GM12878 (cell line): ENCODE measurements at regions not wholly inside any gene's neighbourhood (a gene's known extent, or its start where the extent isn't known, plus 50 kb on each side); places are given as distances from the start of the nearest gene placed in this dataset.

ENCODE experiments used
- ATAC-seq: fragments of 200-7000 bp; cut with Tn5 transposase; 3 replicates; pipeline ENCODE4 v1.9.1; 2020; ENCODE audit warnings: mild to moderate bottlenecking, moderate library complexity
- BruUV-seq: library from RNA; stranded (reverse); fragments of 400-500 nt; replicated peaks from 2 replicates; lab custom pipeline; 2021; lab: Mats Ljungman, UMichigan
- CTCF ChIA-PET: fragments of 300-600 bp; sonication (Branson Sonifier 250); formaldehyde crosslinking; extraction: SDS; loops from one replicate; lab custom pipeline; 2021; ENCODE audit warnings: inconsistent platforms; lab: Yijun Ruan, JAX
- POLR2A ChIA-PET: fragments of 350-600 bp; formaldehyde crosslinking; extraction: SDS; loops from one replicate; lab custom pipeline; 2021; ENCODE audit warnings: inconsistent platforms; lab: Charles Lee
- RAD21 ChIA-PET: fragments of 300-600 bp; sonication (Branson Sonifier 250); formaldehyde crosslinking; loops from one replicate; lab custom pipeline; 2023; ENCODE audit warnings: antibody characterized with exemption; ENCODE audit not compliant: unreplicated experiment; lab: Charles Lee
- SMC1A ChIA-PET: fragments of 300-600 bp; sonication (Branson Sonifier 250); formaldehyde crosslinking; loops from one replicate; lab custom pipeline; 2023; ENCODE audit not compliant: unreplicated experiment, uncharacterized antibody; lab: Charles Lee
- DNase-seq: peaks from one replicate; pipeline ENCODE4 v3.0.0-alpha.2; 2011; ENCODE audit warnings: low read depth, low spot score
- FAIRE-seq: peaks from 3 replicates; lab custom pipeline; 2011; peaks lifted over from hg19 to GRCh38; lab: Jason Lieb, UNC
- H2AFZ ChIP-seq: 2 replicates; pipeline ENCODE4 v1.6.0; 2011; ENCODE audit warnings: low read depth, low read length, control low read depth; ENCODE audit not compliant: control insufficient read depth
- H3K27ac ChIP-seq: 2 replicates; pipeline ENCODE4 v1.5.1; 2011; ENCODE audit warnings: control low read depth; ENCODE audit not compliant: control insufficient read depth, insufficient read depth
- H3K27me3 ChIP-seq, 2 experiments: replicated peaks in 1 of 2; 2 replicates each; pipeline versions ENCODE4 v1.6.0 to v1.6.1; 2011; ENCODE audit warnings: low read length in 1 of 2; ENCODE audit not compliant: control insufficient read depth in 2 of 2, insufficient read depth in 2 of 2
- H3K36me3 ChIP-seq, 2 experiments: 2 replicates each; pipeline ENCODE4 v1.5.1; 2011; ENCODE audit warnings: low read length in 1 of 2; ENCODE audit not compliant: control insufficient read depth in 2 of 2, insufficient read depth in 2 of 2
- H3K4me1 ChIP-seq: 2 replicates; pipeline ENCODE4 v1.6.1; 2011; ENCODE audit warnings: mild to moderate bottlenecking, low read length, moderate library complexity, mixed read lengths; ENCODE audit not compliant: control insufficient read depth, insufficient read depth
- H3K4me2 ChIP-seq: 2 replicates; pipeline ENCODE4 v1.6.0; 2011; ENCODE audit warnings: control low read depth; ENCODE audit not compliant: control insufficient read depth, insufficient read depth
- H3K4me3 ChIP-seq: fragments of 200-600 bp; sonication (generic); 2 replicates; pipeline ENCODE4 v1.5.1; 2016
- H3K79me2 ChIP-seq: 2 replicates; pipeline ENCODE4 v1.6.0; 2011; ENCODE audit warnings: low read length; ENCODE audit not compliant: control insufficient read depth, insufficient read depth
- H3K9ac ChIP-seq: 2 replicates; pipeline ENCODE4 v1.8.0; 2011; ENCODE audit warnings: low read length, control low read depth, mixed read lengths; ENCODE audit not compliant: control insufficient read depth, insufficient read depth
- H3K9me3 ChIP-seq: replicated peaks from 3 replicates; pipeline ENCODE4 v1.5.1; 2011; ENCODE audit warnings: mild to moderate bottlenecking, low read length; ENCODE audit not compliant: control insufficient read depth, insufficient read depth
- H4K20me1 ChIP-seq: 2 replicates; pipeline ENCODE4 v1.6.0; 2011; ENCODE audit not compliant: control insufficient read depth, insufficient read depth
- CBX5 ChIP-seq: sonication (generic); IDR thresholded peaks from 2 replicates; pipeline ENCODE4 v1.6.1; 2016; ENCODE audit warnings: low read depth, moderate library complexity, mild to moderate bottlenecking, inconsistent platforms
- CREB1 ChIP-seq: IDR thresholded peaks from 2 replicates; pipeline ENCODE4 v1.6.1; 2012; ENCODE audit warnings: low read depth, mild to moderate bottlenecking, inconsistent platforms
- HDGF ChIP-seq: fragments of 450-650 bp; IDR thresholded peaks from 2 replicates; pipeline ENCODE4 v1.6.1; 2016; ENCODE audit warnings: antibody characterized with exemption
- IKZF1 ChIP-seq: fragments of 450-650 bp; conservative IDR thresholded peaks from 2 replicates; pipeline ENCODE4 v1.6.1; 2017; ENCODE audit warnings: antibody characterized with exemption, mild to moderate bottlenecking
- NBN ChIP-seq: fragments of 450-650 bp; IDR thresholded peaks from 2 replicates; pipeline ENCODE4 v1.6.1; 2016
- PAX5 ChIP-seq: IDR thresholded peaks from 2 replicates; pipeline ENCODE4 v1.6.1; 2011; ENCODE audit warnings: low read depth, low read length, borderline replicate concordance
- RAD21 ChIP-seq: IDR thresholded peaks from 2 replicates; pipeline ENCODE4 v1.6.1; 2011; ENCODE audit warnings: mild to moderate bottlenecking, low read depth, low read length, moderate library complexity; ENCODE audit not compliant: insufficient read depth
- SREBF2 ChIP-seq: IDR thresholded peaks from 2 replicates; pipeline ENCODE4 v1.6.1; 2012; ENCODE audit warnings: mild to moderate bottlenecking, low read length
- TCF12 ChIP-seq: IDR thresholded peaks from 2 replicates; pipeline ENCODE4 v1.6.1; 2011; ENCODE audit warnings: low read depth, mild to moderate bottlenecking, low read length
- YY1 ChIP-seq: IDR thresholded peaks from 2 replicates; pipeline ENCODE4 v1.6.1; 2011; ENCODE audit warnings: low read depth, mild to moderate bottlenecking, low read length
- ZNF274 ChIP-seq: IDR thresholded peaks from one replicate; pipeline ENCODE4 v1.8.0; 2011; ENCODE audit not compliant: insufficient read length, insufficient read depth
- ZSCAN29 ChIP-seq: fragments of 450-650 bp; IDR thresholded peaks from 2 replicates; pipeline ENCODE4 v1.6.1; 2017; ENCODE audit warnings: mild to moderate bottlenecking, moderate library complexity
- whole genome bisulfite sequencing: methylation state at CpG from one replicate; pipeline ENCODE4 v1.1.6; 2016; ENCODE audit warnings: low lambda C conversion rate; ENCODE audit not compliant: insufficient replicate concordance, insufficient coverage; ENCODE audit errors: missing lambda C conversion rate; 5-methylcytosine and 5-hydroxymethylcytosine counted together
- in situ Hi-C: fragments of 300-500 bp; cut with MboI; formaldehyde crosslinking; loops from 9 replicates; pipeline ENCODE4 v1.14.3; 2018; ENCODE audit warnings: mixed read lengths
- intact Hi-C: fragments of 100-400 bp; cut with micrococcal nuclease; formaldehyde crosslinking; loops from one replicate; pipeline ENCODE4 v1.14.2; 2022; ENCODE audit not compliant: unreplicated experiment
- TF ChIP-seq, protein P1 (sequence below): fragments of 450-650 bp; IDR thresholded peaks from 2 replicates; pipeline ENCODE4 v1.6.1; 2018; ENCODE audit warnings: mild to moderate bottlenecking, low read depth, moderate library complexity; ENCODE audit not compliant: partially characterized antibody
- TF ChIP-seq, protein P2 (sequence below): IDR thresholded peaks from 2 replicates; pipeline ENCODE4 v1.6.1; 2012; ENCODE audit warnings: low read length, inconsistent platforms
- TF ChIP-seq, protein P3 (sequence below): fragments of 450-650 bp; IDR thresholded peaks from 2 replicates; pipeline ENCODE4 v1.6.1; 2017; ENCODE audit warnings: low read depth, mild to moderate bottlenecking, moderate library complexity
- TF ChIP-seq, protein P4 (sequence below): IDR thresholded peaks from 2 replicates; pipeline ENCODE4 v1.6.1; 2012; ENCODE audit warnings: low read depth, low read length, improper control_type of control experiment

DNA sequence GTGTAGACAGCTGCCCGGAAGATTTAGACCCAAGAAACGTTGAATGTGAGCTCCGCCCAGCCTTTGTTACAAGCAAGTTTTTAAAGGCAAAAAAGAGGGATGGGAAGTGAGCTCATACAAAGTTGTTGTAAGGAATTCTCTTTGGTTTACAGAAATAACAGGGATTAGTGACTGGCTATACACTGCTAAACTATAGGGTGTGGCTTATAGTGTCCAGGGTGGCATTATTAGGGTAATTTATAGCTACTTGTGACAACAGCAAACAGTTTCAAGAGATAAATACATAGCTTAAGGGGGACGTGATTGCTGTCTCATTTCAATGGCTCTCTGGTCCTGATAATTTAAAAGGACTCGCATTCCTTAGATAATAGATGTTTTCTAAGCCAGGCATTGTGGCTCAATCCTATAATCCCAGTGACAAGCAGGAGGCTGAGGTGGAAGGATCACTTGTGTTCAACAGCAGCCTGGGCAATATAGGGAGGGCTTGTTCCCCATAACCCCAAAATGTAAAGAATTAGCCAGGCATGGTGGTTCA is 66.5 kb upstream of the TGIF1 start:
- Histone ChIP-seq H3K9me3 (no peaks in the 10 kb centered on the region), H3K36me3 (no peaks in the 10 kb centered on the region), H3K4me1 (peaks cover 15% of the 10 kb centered on the region), H3K4me3 (no peak overlapping the region), H3K79me2 (no peaks in the 10 kb centered on the region), H3K9ac (no peak overlapping the region), H4K20me1 (no peaks in the 10 kb centered on the region), H3K4me2 (no peak overlapping the region), H3K27me3 (peaks cover 0 to 2% of the 10 kb centered on the region in 2 experiments; a peak in 1 of 4 replicates), H2AFZ (peak overlapping the region; percentile 25; the same call in 1 of the 2 replicates), H3K27ac (no peak overlapping the region)
- CTCF ChIA-PET: interaction anchor here (0.7 to 2.4 kb wide), 9 partner anchors 8 to 283 kb away, joined by 4 to 13 read pairs (median 6); no protein-coding TSS in a partner anchor
- DNase-seq (no peak), FAIRE-seq (no peak), ATAC-seq (no peak)
- RAD21 ChIA-PET: no interaction called here
- POLR2A ChIA-PET: no interaction called here
- intact Hi-C loops: loop anchor here (5.0 kb wide), 2 partner anchors 64 to 204 kb away; no protein-coding TSS in a partner anchor
- WGBS: 81% methylated on average over 5 of the region's 5 CpGs
- SMC1A ChIA-PET: interaction anchor here (0.9 to 2.9 kb wide), 9 partner anchors 8 to 283 kb away, joined by 3 to 12 read pairs (median 3); no protein-coding TSS in a partner anchor
- in situ Hi-C loops: no loop called here
- BruUV-seq: no TSS peak
- TF ChIP-seq CBX5 (no peak), NBN (no peak), HDGF (no peak), SREBF2 (no peak), YY1 (no peak), ZSCAN29 (no peak), TCF12 (no peak), ZNF274 (no peak), PAX5 (no peak), RAD21 (no peak), IKZF1 (no peak), CREB1 (no peak)
- TF ChIP-seq, protein P1, sequence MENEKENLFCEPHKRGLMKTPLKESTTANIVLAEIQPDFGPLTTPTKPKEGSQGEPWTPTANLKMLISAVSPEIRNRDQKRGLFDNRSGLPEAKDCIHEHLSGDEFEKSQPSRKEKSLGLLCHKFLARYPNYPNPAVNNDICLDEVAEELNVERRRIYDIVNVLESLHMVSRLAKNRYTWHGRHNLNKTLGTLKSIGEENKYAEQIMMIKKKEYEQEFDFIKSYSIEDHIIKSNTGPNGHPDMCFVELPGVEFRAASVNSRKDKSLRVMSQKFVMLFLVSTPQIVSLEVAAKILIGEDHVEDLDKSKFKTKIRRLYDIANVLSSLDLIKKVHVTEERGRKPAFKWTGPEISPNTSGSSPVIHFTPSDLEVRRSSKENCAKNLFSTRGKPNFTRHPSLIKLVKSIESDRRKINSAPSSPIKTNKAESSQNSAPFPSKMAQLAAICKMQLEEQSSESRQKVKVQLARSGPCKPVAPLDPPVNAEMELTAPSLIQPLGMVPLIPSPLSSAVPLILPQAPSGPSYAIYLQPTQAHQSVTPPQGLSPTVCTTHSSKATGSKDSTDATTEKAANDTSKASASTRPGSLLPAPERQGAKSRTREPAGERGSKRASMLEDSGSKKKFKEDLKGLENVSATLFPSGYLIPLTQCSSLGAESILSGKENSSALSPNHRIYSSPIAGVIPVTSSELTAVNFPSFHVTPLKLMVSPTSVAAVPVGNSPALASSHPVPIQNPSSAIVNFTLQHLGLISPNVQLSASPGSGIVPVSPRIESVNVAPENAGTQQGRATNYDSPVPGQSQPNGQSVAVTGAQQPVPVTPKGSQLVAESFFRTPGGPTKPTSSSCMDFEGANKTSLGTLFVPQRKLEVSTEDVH: no peak
- TF ChIP-seq, protein P2, sequence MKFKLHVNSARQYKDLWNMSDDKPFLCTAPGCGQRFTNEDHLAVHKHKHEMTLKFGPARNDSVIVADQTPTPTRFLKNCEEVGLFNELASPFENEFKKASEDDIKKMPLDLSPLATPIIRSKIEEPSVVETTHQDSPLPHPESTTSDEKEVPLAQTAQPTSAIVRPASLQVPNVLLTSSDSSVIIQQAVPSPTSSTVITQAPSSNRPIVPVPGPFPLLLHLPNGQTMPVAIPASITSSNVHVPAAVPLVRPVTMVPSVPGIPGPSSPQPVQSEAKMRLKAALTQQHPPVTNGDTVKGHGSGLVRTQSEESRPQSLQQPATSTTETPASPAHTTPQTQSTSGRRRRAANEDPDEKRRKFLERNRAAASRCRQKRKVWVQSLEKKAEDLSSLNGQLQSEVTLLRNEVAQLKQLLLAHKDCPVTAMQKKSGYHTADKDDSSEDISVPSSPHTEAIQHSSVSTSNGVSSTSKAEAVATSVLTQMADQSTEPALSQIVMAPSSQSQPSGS: no peak
- TF ChIP-seq, protein P3, sequence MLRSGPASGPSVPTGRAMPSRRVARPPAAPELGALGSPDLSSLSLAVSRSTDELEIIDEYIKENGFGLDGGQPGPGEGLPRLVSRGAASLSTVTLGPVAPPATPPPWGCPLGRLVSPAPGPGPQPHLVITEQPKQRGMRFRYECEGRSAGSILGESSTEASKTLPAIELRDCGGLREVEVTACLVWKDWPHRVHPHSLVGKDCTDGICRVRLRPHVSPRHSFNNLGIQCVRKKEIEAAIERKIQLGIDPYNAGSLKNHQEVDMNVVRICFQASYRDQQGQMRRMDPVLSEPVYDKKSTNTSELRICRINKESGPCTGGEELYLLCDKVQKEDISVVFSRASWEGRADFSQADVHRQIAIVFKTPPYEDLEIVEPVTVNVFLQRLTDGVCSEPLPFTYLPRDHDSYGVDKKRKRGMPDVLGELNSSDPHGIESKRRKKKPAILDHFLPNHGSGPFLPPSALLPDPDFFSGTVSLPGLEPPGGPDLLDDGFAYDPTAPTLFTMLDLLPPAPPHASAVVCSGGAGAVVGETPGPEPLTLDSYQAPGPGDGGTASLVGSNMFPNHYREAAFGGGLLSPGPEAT: no peak
- TF ChIP-seq, protein P4, sequence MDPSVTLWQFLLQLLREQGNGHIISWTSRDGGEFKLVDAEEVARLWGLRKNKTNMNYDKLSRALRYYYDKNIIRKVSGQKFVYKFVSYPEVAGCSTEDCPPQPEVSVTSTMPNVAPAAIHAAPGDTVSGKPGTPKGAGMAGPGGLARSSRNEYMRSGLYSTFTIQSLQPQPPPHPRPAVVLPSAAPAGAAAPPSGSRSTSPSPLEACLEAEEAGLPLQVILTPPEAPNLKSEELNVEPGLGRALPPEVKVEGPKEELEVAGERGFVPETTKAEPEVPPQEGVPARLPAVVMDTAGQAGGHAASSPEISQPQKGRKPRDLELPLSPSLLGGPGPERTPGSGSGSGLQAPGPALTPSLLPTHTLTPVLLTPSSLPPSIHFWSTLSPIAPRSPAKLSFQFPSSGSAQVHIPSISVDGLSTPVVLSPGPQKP: no peak
